ENCODE measurements at regions not wholly inside any gene's neighbourhood (a gene's known extent, or its start where the extent isn't known, plus 50 kb on each side); places are given as distances from the start of the nearest gene placed in this dataset.

- dilution Hi-C loops (cut with MboI; ENCODE audit: extremely low pct_ligation_motif_present, low sequenced_read_pairs) = no loop called here
- no peak for DNase-seq (ENCODE audit: low read depth, low spot score)
- BruUV-seq (replicated peaks) = no TSS peak
Measured at GRCh38 chr13:106762708-106763107, 194.8 kb upstream of the ARGLU1 start.

More at GRCh38 chr13:106762708-106763107, 194.8 kb upstream of the ARGLU1 start:
- H3K4me3 ChIP-seq (replicated peaks in 1 of 3; ENCODE audit: insufficient read depth in 1 of 3, low read depth in 1 of 3, low read length in 3 of 3) = no peak overlapping the region
- ChIA-PET POLR2A (no interaction called here), CTCF (no interaction called here)
- intact Hi-C loops (cut with micrococcal nuclease) = no loop called here
- no peaks in the 10 kb centered on the region for H3K9me3 ChIP-seq (replicated peaks; ENCODE audit: control insufficient read depth, insufficient read depth, low read length)
- no peaks in the 10 kb centered on the region for H3K79me2 ChIP-seq (ENCODE audit: control insufficient read depth, insufficient read depth, low read length)
- H3K9ac ChIP-seq (replicated peaks; ENCODE audit: extremely low read depth, insufficient read depth, low read length) = no peak overlapping the region
- no peaks in the 10 kb centered on the region for H3K9me1 ChIP-seq (replicated peaks; ENCODE audit: control insufficient read depth, extremely low read depth, insufficient read depth, low read length)
- no peaks in the 10 kb centered on the region for H3K4me1 ChIP-seq (ENCODE audit: control insufficient read depth, extremely low read depth, insufficient read depth, low read length)
- no peak overlapping the region for H3K4me2 ChIP-seq (ENCODE audit: insufficient read depth, low read length)
- H3K27me3 ChIP-seq (ENCODE audit: control insufficient read depth in 2 of 2, insufficient read depth in 2 of 2, low read length in 2 of 2) = no peaks in the 10 kb centered on the region
- no peaks in the 10 kb centered on the region for H3K36me3 ChIP-seq (ENCODE audit: control insufficient read depth in 2 of 2, extremely low read depth in 1 of 2, insufficient read depth in 2 of 2, low read length in 2 of 2)
- no peak for FAIRE-seq
- no peaks in the 10 kb centered on the region for H4K20me1 ChIP-seq (replicated peaks; ENCODE audit: control insufficient read depth, extremely low read depth, insufficient read depth, low read length)
- TF ChIP-seq EZH2 (IDR thresholded peaks at IDR 0.05; ENCODE audit: borderline replicate concordance, low read depth, low read length, severe bottlenecking) (no peak), CTCF (IDR thresholded peaks at IDR 0.05; ENCODE audit: extremely low read depth in 1 of 2, insufficient read depth in 1 of 2, low read depth in 1 of 2, low read length in 2 of 2) (no peak), JUN (IDR thresholded peaks at IDR 0.05; ENCODE audit: borderline replicate concordance, insufficient read depth, insufficient read length, low read depth) (no peak), MAX (IDR thresholded peaks at IDR 0.05; ENCODE audit: insufficient read depth, insufficient read length) (no peak), POLR2AphosphoS5 (IDR thresholded peaks at IDR 0.05; ENCODE audit: insufficient read depth, low read depth, low read length) (no peak), POLR2A (IDR thresholded peaks at IDR 0.05; ENCODE audit: low read depth, low read length) (no peak), MYC (IDR thresholded peaks at IDR 0.05; ENCODE audit: low read depth, low read length) (no peak)
- H2AFZ ChIP-seq (ENCODE audit: low read depth, low read length) = no peak overlapping the region
- H3K27ac ChIP-seq (ENCODE audit: insufficient read depth, low read depth, low read length) = no peak overlapping the region
